Right atrium auricular region (tissue), 2 donors: ENCODE measurements at regions not wholly inside any gene's neighbourhood (a gene's known extent, or its start where the extent isn't known, plus 50 kb on each side); places are given as distances from the start of the nearest gene placed in this dataset.

Source experiments
- DNase-seq: peaks from one replicate; pipeline ENCODE4 v3.0.0-alpha.2; 2019; ENCODE audit warnings: low spot score
- H3K27ac ChIP-seq, 2 donors: fragments of 200-600 bp; sonication (generic); 1 replicate in 1 of 2; 2 replicates in 1 of 2; pipeline ENCODE4 v1.5.1; 2016 to 2019
- H3K27me3 ChIP-seq, 2 donors: fragments of 200-600 bp; sonication (generic); one replicate each; pipeline versions ENCODE4 v1.5.1 to v1.6.0; 2017 to 2019
- H3K36me3 ChIP-seq: fragments of 200-600 bp; sonication (generic); one replicate; pipeline ENCODE4 v1.5.1; 2016
- H3K4me1 ChIP-seq, 2 donors: fragments of 200-600 bp; sonication (generic); one replicate each; pipeline versions ENCODE4 v1.5.1 to v1.6.0; 2017 to 2019
- H3K4me3 ChIP-seq, 2 donors: fragments of 200-600 bp; sonication (generic); 1 replicate in 1 of 2; 2 replicates in 1 of 2; pipeline ENCODE4 v1.5.1; 2017 to 2019; ENCODE audit warnings: mild to moderate bottlenecking in 1 of 2, moderate library complexity in 1 of 2
- H3K9me3 ChIP-seq, 2 donors: fragments of 200-600 bp; sonication (generic); one replicate each; pipeline ENCODE4 v1.5.1; 2019
- CTCF ChIP-seq, 2 donors: fragments of 200-600 bp; sonication (generic); IDR thresholded peaks; one replicate each; pipeline ENCODE4 v1.5.1; 2019; ENCODE audit warnings: antibody characterized with exemption in 2 of 2

DNA sequence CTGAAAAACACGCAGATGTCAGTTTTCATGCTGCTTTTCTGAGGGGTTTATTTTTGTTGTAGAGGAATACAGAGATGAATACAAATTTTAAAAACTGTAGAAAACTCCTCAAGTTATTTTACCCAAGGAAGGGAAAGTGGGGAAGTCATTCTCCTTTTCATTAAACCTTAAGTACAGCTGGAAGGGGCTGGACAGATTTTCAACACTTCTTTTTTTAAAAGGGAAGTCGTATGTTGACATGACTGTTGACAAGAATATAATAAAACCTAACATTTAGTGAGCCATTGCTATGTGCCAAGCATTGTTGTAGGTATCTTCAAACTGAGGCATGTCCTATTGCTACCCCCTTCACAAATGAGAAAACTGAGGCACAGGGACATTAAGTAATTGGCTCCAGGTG lies 235.7 kb upstream of the ELL2 start:
- no peaks in the 10 kb centered on the region for H3K36me3 ChIP-seq
- H3K27ac ChIP-seq = no peak overlapping the region
- H3K4me1 ChIP-seq = no peaks in the 10 kb centered on the region
- H3K4me3 ChIP-seq = no peak overlapping the region
- no peaks in the 10 kb centered on the region for H3K27me3 ChIP-seq
- TF ChIP-seq CTCF (IDR thresholded peaks at IDR 0.05) = no peak
- DNase-seq = no peak
- no peaks in the 10 kb centered on the region for H3K9me3 ChIP-seq

- H3K9me3 ChIP-seq = no peaks in the 10 kb centered on the region
- no peak overlapping the region for H3K27ac ChIP-seq
- no peaks in the 10 kb centered on the region for H3K27me3 ChIP-seq
- TF ChIP-seq CTCF (IDR thresholded peaks at IDR 0.05) = no peak
- no peaks in the 10 kb centered on the region for H3K36me3 ChIP-seq
- no peaks in the 10 kb centered on the region for H3K4me1 ChIP-seq
- no peak overlapping the region for H3K4me3 ChIP-seq
- DNase-seq = no peak
Measured at GRCh38 chr5:96196890-96197289, 235.2 kb upstream of the ELL2 start.

DNA sequence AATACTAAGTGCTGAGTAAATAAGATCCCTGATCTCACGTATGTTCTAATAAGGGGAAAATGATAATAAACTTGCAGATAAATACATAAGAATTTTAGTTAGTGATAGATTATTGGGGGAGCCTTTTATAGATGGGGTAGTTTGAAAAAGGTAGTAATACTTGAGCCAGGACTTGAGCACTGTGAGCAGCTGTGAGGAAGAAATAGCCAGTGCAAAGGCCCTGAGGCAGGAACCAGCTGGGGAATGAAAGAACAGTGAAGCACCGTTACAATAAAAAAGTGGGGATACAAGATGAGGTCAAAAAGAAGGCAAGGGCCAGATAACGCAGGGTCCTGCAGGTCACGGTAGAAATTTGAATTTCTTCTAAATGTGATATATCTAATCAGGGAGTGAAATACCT lies 234.8 kb upstream of the ELL2 start:
- Histone ChIP-seq H3K36me3 (no peaks in the 10 kb centered on the region), H3K4me1 (no peaks in the 10 kb centered on the region), H3K9me3 (no peaks in the 10 kb centered on the region), H3K4me3 (no peak overlapping the region), H3K27me3 (no peaks in the 10 kb centered on the region), H3K27ac (no peak overlapping the region)
- no peak for DNase-seq
- TF ChIP-seq CTCF (IDR thresholded peaks at IDR 0.05) = no peak

DNA sequence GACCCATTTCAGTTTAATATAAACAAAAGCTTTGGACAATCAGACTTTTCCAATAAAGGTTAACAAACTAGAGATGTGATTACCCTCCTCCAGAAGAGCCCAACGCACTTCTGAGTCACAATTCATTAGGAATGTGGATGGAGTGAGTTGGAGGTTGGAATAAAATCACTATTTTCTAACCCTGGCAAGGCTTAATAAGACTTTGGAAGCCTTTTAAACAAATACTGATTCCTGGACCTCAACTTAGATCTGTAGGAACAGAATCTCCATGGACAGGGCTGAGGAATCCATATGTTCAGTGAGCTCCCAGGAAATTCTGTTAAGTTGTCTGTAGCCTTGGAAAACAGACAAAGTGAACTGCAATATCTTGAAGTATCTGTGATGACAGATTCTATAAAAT lies 233.5 kb upstream of the ELL2 start:
- DNase-seq = no peak
- TF ChIP-seq CTCF (IDR thresholded peaks at IDR 0.05) = no peak
- H3K27ac ChIP-seq = no peak overlapping the region
- H3K27me3 ChIP-seq = no peaks in the 10 kb centered on the region
- no peaks in the 10 kb centered on the region for H3K9me3 ChIP-seq
- H3K36me3 ChIP-seq = no peaks in the 10 kb centered on the region
- no peak overlapping the region for H3K4me3 ChIP-seq
- H3K4me1 ChIP-seq = no peaks in the 10 kb centered on the region

- Histone ChIP-seq H3K9me3 (no peaks in the 10 kb centered on the region), H3K36me3 (no peaks in the 10 kb centered on the region), H3K27me3 (no peaks in the 10 kb centered on the region), H3K4me3 (no peak overlapping the region), H3K27ac (no peak overlapping the region), H3K4me1 (no peaks in the 10 kb centered on the region)
- no peak for DNase-seq
- no peak for TF ChIP-seq CTCF (IDR thresholded peaks at IDR 0.05)
Measured at GRCh38 chr5:96194593-96194992, 232.9 kb upstream of the ELL2 start.

GRCh38 chr5:96193946-96194345 lies 232.3 kb upstream of the ELL2 start:
- H3K36me3 ChIP-seq = no peaks in the 10 kb centered on the region
- no peak for TF ChIP-seq CTCF (IDR thresholded peaks at IDR 0.05)
- no peak for DNase-seq

More at GRCh38 chr5:96193946-96194345, 232.3 kb upstream of the ELL2 start:
- H3K27me3 ChIP-seq = no peaks in the 10 kb centered on the region
- no peak overlapping the region for H3K27ac ChIP-seq
- H3K9me3 ChIP-seq = no peaks in the 10 kb centered on the region
- H3K4me1 ChIP-seq = no peaks in the 10 kb centered on the region
- no peak overlapping the region for H3K4me3 ChIP-seq
